IMR-90 (cell line): ENCODE measurements at regions not wholly inside any gene's neighbourhood (a gene's known extent, or its start where the extent isn't known, plus 50 kb on each side); places are given as distances from the start of the nearest gene placed in this dataset.

Experiments used
- ATAC-seq: fragments of 200-7000 bp; cut with Tn5 transposase; 2 replicates; pipeline ENCODE4 v1.9.1; 2020; ENCODE audit warnings: low read depth, mild to moderate bottlenecking, moderate library complexity
- BruUV-seq: library from RNA; stranded (reverse); fragments of 400-500 nt; replicated peaks from 2 replicates; lab custom pipeline; 2021; lab: Mats Ljungman, UMichigan
- CTCF ChIA-PET: fragments of 300-600 bp; formaldehyde crosslinking; extraction: SDS; loops from one replicate; lab custom pipeline; 2021; ENCODE audit warnings: antibody characterized with exemption; lab: Yijun Ruan, JAX
- POLR2A ChIA-PET: fragments of 300-600 bp; sonication (Branson Sonifier 250); formaldehyde crosslinking; loops from one replicate; lab custom pipeline; 2022; ENCODE audit warnings: antibody characterized with exemption; ENCODE audit not compliant: unreplicated experiment; lab: Charles Lee
- DNase-seq: peaks from one replicate; pipeline ENCODE4 v3.0.0; 2013
- H2AFZ ChIP-seq: replicated peaks from 2 replicates; pipeline ENCODE3; 2013; ENCODE audit warnings: low read length, mild to moderate bottlenecking; ENCODE audit not compliant: poor library complexity
- H2AK5ac ChIP-seq: 2 replicates; pipeline ENCODE4 v1.6.1; 2013; ENCODE audit warnings: low read depth, low read length, inconsistent platforms
- H2AK9ac ChIP-seq: replicated peaks from 2 replicates; pipeline ENCODE3; 2013; ENCODE audit warnings: mild to moderate bottlenecking, low read depth, low read length, moderate library complexity; ENCODE audit not compliant: poor library complexity
- H2BK120ac ChIP-seq: 2 replicates; pipeline ENCODE4 v1.6.1; 2013; ENCODE audit warnings: low read depth, low read length, inconsistent platforms
- H2BK15ac ChIP-seq: 3 replicates; pipeline ENCODE4 v1.6.1; 2013; ENCODE audit warnings: low read depth, low read length, inconsistent platforms
- H2BK20ac ChIP-seq: 2 replicates; pipeline ENCODE4 v1.6.1; 2013; ENCODE audit warnings: low read depth, mild to moderate bottlenecking, inconsistent platforms, low read length, moderate library complexity
- H2BK5ac ChIP-seq: 2 replicates; pipeline ENCODE4 v1.6.1; 2013; ENCODE audit warnings: mild to moderate bottlenecking, low read depth, low read length, inconsistent platforms; ENCODE audit not compliant: poor library complexity, severe bottlenecking
- H3K14ac ChIP-seq: replicated peaks from 2 replicates; pipeline ENCODE4 v1.6.1; 2013; ENCODE audit warnings: low read depth, low read length, inconsistent platforms
- H3K18ac ChIP-seq: 2 replicates; pipeline ENCODE4 v1.6.1; 2013; ENCODE audit warnings: low read depth, low read length, control low read depth
- H3K23ac ChIP-seq: 2 replicates; pipeline ENCODE4 v1.6.1; 2013; ENCODE audit warnings: low read depth, low read length, inconsistent platforms
- H3K27ac ChIP-seq: 2 replicates; pipeline ENCODE4 v1.5.1; 2013; ENCODE audit warnings: mild to moderate bottlenecking, control low read depth, low read length; ENCODE audit not compliant: insufficient read depth
- H3K27me3 ChIP-seq: 2 replicates; pipeline ENCODE4 v1.6.1; 2013; ENCODE audit warnings: low read length; ENCODE audit not compliant: control insufficient read depth, insufficient read depth
- H3K36me3 ChIP-seq: 2 replicates; pipeline ENCODE4 v1.6.1; 2013; ENCODE audit warnings: low read length, mixed read lengths; ENCODE audit not compliant: control insufficient read depth, insufficient read depth
- H3K4ac ChIP-seq: 2 replicates; pipeline ENCODE4 v1.6.1; 2013; ENCODE audit warnings: low read depth, low read length, inconsistent platforms
- H3K4me1 ChIP-seq: 2 replicates; pipeline ENCODE4 v1.6.1; 2013; ENCODE audit warnings: low read length, mixed read lengths; ENCODE audit not compliant: control insufficient read depth, insufficient read depth
- H3K4me2 ChIP-seq: 2 replicates; pipeline ENCODE4 v1.6.1; 2013; ENCODE audit warnings: low read depth, mild to moderate bottlenecking, control low read depth, low read length, moderate library complexity
- H3K4me3 ChIP-seq: 2 replicates; pipeline ENCODE4 v1.5.1; 2013; ENCODE audit warnings: low read depth, mild to moderate bottlenecking, control low read depth, low read length, moderate library complexity; ENCODE audit not compliant: insufficient read depth
- H3K56ac ChIP-seq: 2 replicates; pipeline ENCODE4 v1.6.1; 2013; ENCODE audit warnings: low read length, inconsistent platforms; ENCODE audit not compliant: insufficient read depth; ENCODE audit errors: extremely low read depth
- H3K79me1 ChIP-seq, 2 experiments: 2 replicates each; pipeline ENCODE4 v1.6.1; 2013; ENCODE audit warnings: low read length in 2 of 2, inconsistent platforms in 1 of 2, low read depth in 1 of 2
- H3K9ac ChIP-seq: 2 replicates; pipeline ENCODE4 v1.6.1; 2013; ENCODE audit warnings: low read depth, low read length, control low read depth
- H3K9me1 ChIP-seq: 2 replicates; pipeline ENCODE4 v1.6.1; 2013; ENCODE audit warnings: low read length, inconsistent platforms; ENCODE audit not compliant: insufficient read depth
- H3K9me3 ChIP-seq: 2 replicates; pipeline ENCODE4 v1.6.1; 2013; ENCODE audit warnings: low read length; ENCODE audit not compliant: control insufficient read depth, insufficient read depth
- H4K20me1 ChIP-seq: 2 replicates; pipeline ENCODE4 v1.6.1; 2013; ENCODE audit warnings: low read length, inconsistent platforms; ENCODE audit not compliant: insufficient read depth
- H4K5ac ChIP-seq: 2 replicates; pipeline ENCODE4 v1.6.1; 2013; ENCODE audit warnings: mild to moderate bottlenecking, low read depth, low read length, control low read depth
- H4K8ac ChIP-seq, 2 experiments: 2 replicates each; pipeline ENCODE4 v1.6.1; 2013; ENCODE audit warnings: low read depth in 2 of 2, low read length in 2 of 2, control low read depth in 1 of 2, inconsistent platforms in 1 of 2
- H4K91ac ChIP-seq: 2 replicates; pipeline ENCODE4 v1.6.1; 2013; ENCODE audit warnings: low read depth, low read length, inconsistent platforms; ENCODE audit not compliant: insufficient read depth
- BHLHE40 ChIP-seq: fragments of 150-350 bp; IDR thresholded peaks from 2 replicates; pipeline ENCODE4 v1.6.1; 2016; ENCODE audit warnings: mild to moderate bottlenecking, low read depth, low read length
- CEBPB ChIP-seq: IDR thresholded peaks from 2 replicates; pipeline ENCODE4 v1.6.1; 2012; ENCODE audit warnings: low read depth, low read length, improper control_type of control experiment
- CHD1 ChIP-seq: IDR thresholded peaks from 2 replicates; pipeline ENCODE4 v1.6.1; 2012; ENCODE audit warnings: low read depth, low read length, improper control_type of control experiment
- FOS ChIP-seq: fragments of 150-350 bp; IDR thresholded peaks from 2 replicates; pipeline ENCODE4 v1.6.1; 2016; ENCODE audit warnings: low read depth, low read length
- MAFK ChIP-seq: IDR thresholded peaks from 2 replicates; pipeline ENCODE4 v1.6.1; 2012; ENCODE audit warnings: low read depth, low read length, improper control_type of control experiment
- MAZ ChIP-seq: IDR thresholded peaks from 2 replicates; pipeline ENCODE4 v1.6.1; 2012; ENCODE audit warnings: low read depth, mild to moderate bottlenecking, low read length, improper control_type of control experiment, moderate library complexity, borderline replicate concordance
- POLR2A ChIP-seq: IDR thresholded peaks from 2 replicates; pipeline ENCODE4 v1.6.1; 2012; ENCODE audit warnings: mild to moderate bottlenecking, low read depth, low read length
- RAD21 ChIP-seq: IDR thresholded peaks from 2 replicates; pipeline ENCODE4 v1.6.1; 2012; ENCODE audit warnings: low read length, improper control_type of control experiment
- RCOR1 ChIP-seq: IDR thresholded peaks from 2 replicates; pipeline ENCODE4 v1.6.1; 2012; ENCODE audit warnings: mild to moderate bottlenecking, low read length, improper control_type of control experiment; ENCODE audit not compliant: insufficient replicate concordance
- RFX5 ChIP-seq: IDR thresholded peaks from 2 replicates; pipeline ENCODE4 v1.8.0; 2012; ENCODE audit warnings: low read depth, mild to moderate bottlenecking, low read length, moderate library complexity
- SMC3 ChIP-seq: fragments of 150-350 bp; IDR thresholded peaks from 2 replicates; pipeline ENCODE4 v1.6.1; 2016; ENCODE audit warnings: low read depth, mild to moderate bottlenecking, antibody characterized with exemption, low read length, moderate library complexity
- WGBS, 2 experiments: methylation state at CpG; one replicate each; pipeline versions ENCODE4 v1.1.5 to v1.1.7; 2013; ENCODE audit warnings: missing lambda C conversion rate in 2 of 2; ENCODE audit not compliant: insufficient read length in 1 of 2; ENCODE audit errors: extremely low coverage in 2 of 2; 5-methylcytosine and 5-hydroxymethylcytosine counted together
- dilution Hi-C: fragments of 300-500 bp; cut with HindIII; formaldehyde crosslinking; loops from one replicate; pipeline ENCODE4 v1.14.3; 2018; ENCODE audit warnings: low sequenced_read_pairs; ENCODE audit not compliant: unreplicated experiment
- in situ Hi-C: fragments of 300-500 bp; cut with MboI; formaldehyde crosslinking; loops from 3 replicates; pipeline ENCODE4 v1.14.3; 2019; ENCODE audit warnings: low sequenced_read_pairs, inconsistent platforms, mixed read lengths
- intact Hi-C: fragments of 100-400 bp; cut with micrococcal nuclease; formaldehyde crosslinking; loops from 2 replicates; pipeline ENCODE4 v1.10.0; 2022
- TF ChIP-seq, protein P1 (sequence below): fragments of 150-350 bp; IDR thresholded peaks from 2 replicates; pipeline ENCODE4 v1.6.1; 2017; ENCODE audit warnings: mild to moderate bottlenecking, antibody characterized with exemption, low read length, low read depth
- TF ChIP-seq, protein P2 (sequence below): fragments of 150-350 bp; IDR thresholded peaks from 2 replicates; pipeline ENCODE4 v1.6.1; 2016; ENCODE audit warnings: low read depth, mild to moderate bottlenecking, low read length, moderate library complexity, borderline replicate concordance
- TF ChIP-seq, protein P3 (sequence below): conservative IDR thresholded peaks from 2 replicates; pipeline ENCODE4 v1.5.1; 2012; ENCODE audit warnings: mild to moderate bottlenecking, low read depth, low read length, improper control_type of control experiment

DNA sequence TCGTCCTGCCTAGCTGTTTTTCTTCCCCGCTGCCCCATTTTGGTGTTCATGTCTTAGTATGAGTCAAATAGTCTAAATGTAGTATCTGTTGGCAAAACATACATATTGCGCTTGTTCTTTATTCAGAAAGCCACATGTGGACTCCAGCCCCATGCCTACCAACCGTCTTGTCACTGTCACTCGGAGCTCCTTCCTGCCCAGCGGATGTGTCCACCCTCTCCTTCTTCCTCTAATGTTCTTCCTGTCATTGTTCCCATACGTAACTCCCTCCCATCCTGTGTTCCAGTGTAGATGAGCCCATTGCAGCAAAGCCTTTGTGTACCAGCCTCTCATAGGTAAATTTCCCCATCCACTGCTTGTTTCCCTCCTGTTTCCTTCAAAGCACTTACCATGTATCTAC lies 120.5 kb downstream of the TMX1 start:
- no peaks in the 10 kb centered on the region for H3K36me3 ChIP-seq
- H3K79me1 ChIP-seq = no peaks in the 10 kb centered on the region
- H2BK5ac ChIP-seq = no peak overlapping the region
- H4K20me1 ChIP-seq = no peaks in the 10 kb centered on the region
- no peak overlapping the region for H4K8ac ChIP-seq
- H3K4me3 ChIP-seq = no peak overlapping the region
- no peak overlapping the region for H4K5ac ChIP-seq
- no peaks in the 10 kb centered on the region for H3K27me3 ChIP-seq
- H2AK5ac ChIP-seq = 0 out of 2 replicates have a peak overlapping the region, but pooled peaks have one; percentile 40
- no peak overlapping the region for H3K23ac ChIP-seq
- no peaks in the 10 kb centered on the region for H3K9me3 ChIP-seq
- H3K4me2 ChIP-seq = no peak overlapping the region
- H3K9ac ChIP-seq = no peak overlapping the region
- ChIA-PET POLR2A (no interaction called here), CTCF (no interaction called here)
- no peak for ATAC-seq
- H2BK120ac ChIP-seq = no peak overlapping the region
- WGBS, 2 experiments = 86% methylated on average over 2 of the region's 7 CpGs; no CpG with 5 or more reads in 1 of the 2 experiments
- H3K18ac ChIP-seq = no peak overlapping the region
- H2BK15ac ChIP-seq = no peak overlapping the region
- TF ChIP-seq MAFK = no peak
- no peak for TF ChIP-seq RFX5
- no peak for TF ChIP-seq SMC3
- TF ChIP-seq MAZ = no peak
- TF ChIP-seq BHLHE40 = no peak
- no peak for TF ChIP-seq FOS
- no peak for TF ChIP-seq RCOR1
- TF ChIP-seq RAD21 = no peak
- TF ChIP-seq, protein P1, sequence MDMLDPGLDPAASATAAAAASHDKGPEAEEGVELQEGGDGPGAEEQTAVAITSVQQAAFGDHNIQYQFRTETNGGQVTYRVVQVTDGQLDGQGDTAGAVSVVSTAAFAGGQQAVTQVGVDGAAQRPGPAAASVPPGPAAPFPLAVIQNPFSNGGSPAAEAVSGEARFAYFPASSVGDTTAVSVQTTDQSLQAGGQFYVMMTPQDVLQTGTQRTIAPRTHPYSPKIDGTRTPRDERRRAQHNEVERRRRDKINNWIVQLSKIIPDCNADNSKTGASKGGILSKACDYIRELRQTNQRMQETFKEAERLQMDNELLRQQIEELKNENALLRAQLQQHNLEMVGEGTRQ = no peak
- TF ChIP-seq, protein P2, sequence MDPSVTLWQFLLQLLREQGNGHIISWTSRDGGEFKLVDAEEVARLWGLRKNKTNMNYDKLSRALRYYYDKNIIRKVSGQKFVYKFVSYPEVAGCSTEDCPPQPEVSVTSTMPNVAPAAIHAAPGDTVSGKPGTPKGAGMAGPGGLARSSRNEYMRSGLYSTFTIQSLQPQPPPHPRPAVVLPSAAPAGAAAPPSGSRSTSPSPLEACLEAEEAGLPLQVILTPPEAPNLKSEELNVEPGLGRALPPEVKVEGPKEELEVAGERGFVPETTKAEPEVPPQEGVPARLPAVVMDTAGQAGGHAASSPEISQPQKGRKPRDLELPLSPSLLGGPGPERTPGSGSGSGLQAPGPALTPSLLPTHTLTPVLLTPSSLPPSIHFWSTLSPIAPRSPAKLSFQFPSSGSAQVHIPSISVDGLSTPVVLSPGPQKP = no peak
- TF ChIP-seq CHD1 = no peak
- TF ChIP-seq, protein P3, sequence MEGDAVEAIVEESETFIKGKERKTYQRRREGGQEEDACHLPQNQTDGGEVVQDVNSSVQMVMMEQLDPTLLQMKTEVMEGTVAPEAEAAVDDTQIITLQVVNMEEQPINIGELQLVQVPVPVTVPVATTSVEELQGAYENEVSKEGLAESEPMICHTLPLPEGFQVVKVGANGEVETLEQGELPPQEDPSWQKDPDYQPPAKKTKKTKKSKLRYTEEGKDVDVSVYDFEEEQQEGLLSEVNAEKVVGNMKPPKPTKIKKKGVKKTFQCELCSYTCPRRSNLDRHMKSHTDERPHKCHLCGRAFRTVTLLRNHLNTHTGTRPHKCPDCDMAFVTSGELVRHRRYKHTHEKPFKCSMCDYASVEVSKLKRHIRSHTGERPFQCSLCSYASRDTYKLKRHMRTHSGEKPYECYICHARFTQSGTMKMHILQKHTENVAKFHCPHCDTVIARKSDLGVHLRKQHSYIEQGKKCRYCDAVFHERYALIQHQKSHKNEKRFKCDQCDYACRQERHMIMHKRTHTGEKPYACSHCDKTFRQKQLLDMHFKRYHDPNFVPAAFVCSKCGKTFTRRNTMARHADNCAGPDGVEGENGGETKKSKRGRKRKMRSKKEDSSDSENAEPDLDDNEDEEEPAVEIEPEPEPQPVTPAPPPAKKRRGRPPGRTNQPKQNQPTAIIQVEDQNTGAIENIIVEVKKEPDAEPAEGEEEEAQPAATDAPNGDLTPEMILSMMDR = no peak
- no peak for TF ChIP-seq POLR2A
- TF ChIP-seq CEBPB = no peak
- no peak overlapping the region for H3K4ac ChIP-seq
- peaks cover 6% of the 10 kb centered on the region for H3K4me1 ChIP-seq
- H2AK9ac ChIP-seq = no peak overlapping the region
- H3K27ac ChIP-seq = no peak overlapping the region
- H2BK20ac ChIP-seq = no peak overlapping the region
- H3K14ac ChIP-seq = no peak overlapping the region
- no peak overlapping the region for H4K91ac ChIP-seq
- in situ Hi-C loops (no loop called here), intact Hi-C loops (no loop called here), dilution Hi-C loops (no loop called here)
- H2AFZ ChIP-seq = no peak overlapping the region
- DNase-seq = no peak
- BruUV-seq = no TSS peak
- H3K9me1 ChIP-seq = no peaks in the 10 kb centered on the region
- H3K56ac ChIP-seq = no peak overlapping the region
